ENCODE measurements at regions not wholly inside any gene's neighbourhood (a gene's known extent, or its start where the extent isn't known, plus 50 kb on each side); places are given as distances from the start of the nearest gene placed in this dataset.

GRCh38 chr18:70499218-70499691, 210.4 kb downstream of the SOCS6 start:
- Histone ChIP-seq H3K27me3 (ENCODE audit: insufficient read depth, low read length, poor library complexity) (no peaks in the 10 kb centered on the region), H4K8ac (ENCODE audit: low read depth, low read length) (no peak overlapping the region), H3K36me3 (ENCODE audit: control insufficient read depth, insufficient read depth, low read length) (no peaks in the 10 kb centered on the region), H3K4me1 (ENCODE audit: control insufficient read depth, low read depth, low read length) (no peaks in the 10 kb centered on the region), H3K23ac (ENCODE audit: low read length) (no peak overlapping the region), H3K9ac (ENCODE audit: low read length) (no peak overlapping the region), H3K27ac (ENCODE audit: low read depth, low read length) (no peak overlapping the region), H2BK120ac (ENCODE audit: low read depth, low read length) (no peak overlapping the region), H2BK15ac (replicated peaks; ENCODE audit: low read depth) (no peak overlapping the region), H3K79me1 (ENCODE audit: low read length) (no peaks in the 10 kb centered on the region), H2BK5ac (ENCODE audit: low read length) (no peak overlapping the region), H3K79me2 (ENCODE audit: control insufficient read depth, insufficient read depth, low read length) (no peaks in the 10 kb centered on the region), H3K4ac (ENCODE audit: low read depth, low read length) (no peak overlapping the region), H3K4me2 (ENCODE audit: low read length) (no peak overlapping the region), H2AK5ac (ENCODE audit: low read length) (no peak overlapping the region), H3K4me3 (ENCODE audit: low read length) (no peak overlapping the region), H4K5ac (ENCODE audit: low read length) (no peak overlapping the region), H3K56ac (ENCODE audit: low read length) (no peak overlapping the region), H3K18ac (ENCODE audit: low read length) (no peak overlapping the region)
- peak; percentile 10 for DNase-seq
- no CpG with 5 or more reads among the region's 31 CpGs for WGBS (ENCODE audit: extremely low coverage, insufficient coverage, low lambda C conversion rate)

GRCh38 chr18:70496353-70497294, 207.8 kb downstream of the SOCS6 start:
- Histone ChIP-seq H3K23ac (ENCODE audit: low read length) (no peak overlapping the region), H3K27ac (ENCODE audit: low read depth, low read length) (no peak overlapping the region), H3K56ac (ENCODE audit: low read length) (no peak overlapping the region), H3K79me1 (ENCODE audit: low read length) (no peaks in the 10 kb centered on the region), H2BK5ac (ENCODE audit: low read length) (no peak overlapping the region), H3K4me1 (ENCODE audit: control insufficient read depth, low read depth, low read length) (no peaks in the 10 kb centered on the region), H4K5ac (ENCODE audit: low read length) (no peak overlapping the region), H3K4me3 (ENCODE audit: low read length) (no peak overlapping the region), H3K18ac (ENCODE audit: low read length) (no peak overlapping the region), H2BK15ac (replicated peaks; ENCODE audit: low read depth) (no peak overlapping the region), H3K4me2 (ENCODE audit: low read length) (no peak overlapping the region), H3K27me3 (ENCODE audit: insufficient read depth, low read length, poor library complexity) (no peaks in the 10 kb centered on the region), H3K36me3 (ENCODE audit: control insufficient read depth, insufficient read depth, low read length) (no peaks in the 10 kb centered on the region), H3K9ac (ENCODE audit: low read length) (no peak overlapping the region), H2AK5ac (ENCODE audit: low read length) (no peak overlapping the region), H2BK120ac (ENCODE audit: low read depth, low read length) (no peak overlapping the region), H3K79me2 (ENCODE audit: control insufficient read depth, insufficient read depth, low read length) (no peaks in the 10 kb centered on the region), H3K4ac (ENCODE audit: low read depth, low read length) (no peak overlapping the region), H4K8ac (ENCODE audit: low read depth, low read length) (no peak overlapping the region)
- no peak for DNase-seq
- WGBS (ENCODE audit: extremely low coverage, insufficient coverage, low lambda C conversion rate), result no CpG with 5 or more reads among the region's 8 CpGs

GRCh38 chr18:70494524-70494923, 205.7 kb downstream of the SOCS6 start:
- H3K27me3 ChIP-seq (ENCODE audit: insufficient read depth, low read length, poor library complexity), result no peaks in the 10 kb centered on the region
- no peaks in the 10 kb centered on the region for H3K36me3 ChIP-seq (ENCODE audit: control insufficient read depth, insufficient read depth, low read length)
- no peak overlapping the region for H3K4ac ChIP-seq (ENCODE audit: low read depth, low read length)
- H3K79me2 ChIP-seq (ENCODE audit: control insufficient read depth, insufficient read depth, low read length), result no peaks in the 10 kb centered on the region
- no peak overlapping the region for H4K5ac ChIP-seq (ENCODE audit: low read length)
- no peak overlapping the region for H3K9ac ChIP-seq (ENCODE audit: low read length)
- no peak overlapping the region for H2BK120ac ChIP-seq (ENCODE audit: low read depth, low read length)
- no peaks in the 10 kb centered on the region for H3K4me1 ChIP-seq (ENCODE audit: control insufficient read depth, low read depth, low read length)
- no peak overlapping the region for H2AK5ac ChIP-seq (ENCODE audit: low read length)
- DNase-seq, result no peak
- no peak overlapping the region for H2BK5ac ChIP-seq (ENCODE audit: low read length)
- no peak overlapping the region for H3K27ac ChIP-seq (ENCODE audit: low read depth, low read length)
- no peak overlapping the region for H3K56ac ChIP-seq (ENCODE audit: low read length)
- no peak overlapping the region for H3K4me3 ChIP-seq (ENCODE audit: low read length)
- no peak overlapping the region for H3K4me2 ChIP-seq (ENCODE audit: low read length)
- no peak overlapping the region for H2BK15ac ChIP-seq (replicated peaks; ENCODE audit: low read depth)
- H3K18ac ChIP-seq (ENCODE audit: low read length), result no peak overlapping the region
- no peak overlapping the region for H4K8ac ChIP-seq (ENCODE audit: low read depth, low read length)
- no peaks in the 10 kb centered on the region for H3K79me1 ChIP-seq (ENCODE audit: low read length)
- WGBS (ENCODE audit: extremely low coverage, insufficient coverage, low lambda C conversion rate), result no CpG with 5 or more reads among the region's 2 CpGs
- no peak overlapping the region for H3K23ac ChIP-seq (ENCODE audit: low read length)

- Histone ChIP-seq H3K79me2 (ENCODE audit: control insufficient read depth, insufficient read depth, low read length) (no peaks in the 10 kb centered on the region), H2BK5ac (ENCODE audit: low read length) (no peak overlapping the region), H3K23ac (ENCODE audit: low read length) (no peak overlapping the region), H3K4me2 (ENCODE audit: low read length) (no peak overlapping the region), H3K27me3 (ENCODE audit: insufficient read depth, low read length, poor library complexity) (no peaks in the 10 kb centered on the region), H3K4me3 (ENCODE audit: low read length) (no peak overlapping the region), H3K9ac (ENCODE audit: low read length) (no peak overlapping the region), H2AK5ac (ENCODE audit: low read length) (no peak overlapping the region), H3K27ac (ENCODE audit: low read depth, low read length) (no peak overlapping the region), H3K79me1 (ENCODE audit: low read length) (no peaks in the 10 kb centered on the region), H2BK15ac (replicated peaks; ENCODE audit: low read depth) (no peak overlapping the region), H2BK120ac (ENCODE audit: low read depth, low read length) (no peak overlapping the region), H3K56ac (ENCODE audit: low read length) (no peak overlapping the region), H3K4ac (ENCODE audit: low read depth, low read length) (no peak overlapping the region), H3K18ac (ENCODE audit: low read length) (no peak overlapping the region), H4K8ac (ENCODE audit: low read depth, low read length) (no peak overlapping the region), H4K5ac (ENCODE audit: low read length) (no peak overlapping the region), H3K4me1 (ENCODE audit: control insufficient read depth, low read depth, low read length) (no peaks in the 10 kb centered on the region), H3K36me3 (ENCODE audit: control insufficient read depth, insufficient read depth, low read length) (no peaks in the 10 kb centered on the region)
- DNase-seq, result no peak
- no CpG with 5 or more reads among the region's 9 CpGs for WGBS (ENCODE audit: extremely low coverage, insufficient coverage, low lambda C conversion rate)
Measured at GRCh38 chr18:70493461-70493860, 204.6 kb downstream of the SOCS6 start.

GRCh38 chr18:70491734-70492348, 203.0 kb downstream of the SOCS6 start:
- Histone ChIP-seq H3K18ac (ENCODE audit: low read length) (no peak overlapping the region), H3K4me3 (ENCODE audit: low read length) (no peak overlapping the region), H3K4me2 (ENCODE audit: low read length) (no peak overlapping the region), H3K9ac (ENCODE audit: low read length) (no peak overlapping the region), H3K27ac (ENCODE audit: low read depth, low read length) (no peak overlapping the region), H4K5ac (ENCODE audit: low read length) (no peak overlapping the region), H3K36me3 (ENCODE audit: control insufficient read depth, insufficient read depth, low read length) (no peaks in the 10 kb centered on the region), H3K27me3 (ENCODE audit: insufficient read depth, low read length, poor library complexity) (no peaks in the 10 kb centered on the region), H3K4ac (ENCODE audit: low read depth, low read length) (no peak overlapping the region), H2BK120ac (ENCODE audit: low read depth, low read length) (no peak overlapping the region), H4K8ac (ENCODE audit: low read depth, low read length) (no peak overlapping the region), H3K79me2 (ENCODE audit: control insufficient read depth, insufficient read depth, low read length) (no peaks in the 10 kb centered on the region), H3K23ac (ENCODE audit: low read length) (no peak overlapping the region), H3K4me1 (ENCODE audit: control insufficient read depth, low read depth, low read length) (no peaks in the 10 kb centered on the region), H2AK5ac (ENCODE audit: low read length) (no peak overlapping the region), H3K79me1 (ENCODE audit: low read length) (no peaks in the 10 kb centered on the region), H2BK15ac (replicated peaks; ENCODE audit: low read depth) (no peak overlapping the region), H3K56ac (ENCODE audit: low read length) (no peak overlapping the region), H2BK5ac (ENCODE audit: low read length) (no peak overlapping the region)
- DNase-seq, result peak; percentile 71
- WGBS (ENCODE audit: extremely low coverage, insufficient coverage, low lambda C conversion rate), result no CpG with 5 or more reads among the region's 4 CpGs
